ENCODE measurements at regions not wholly inside any gene's neighbourhood (a gene's known extent, or its start where the extent isn't known, plus 50 kb on each side); places are given as distances from the start of the nearest gene placed in this dataset.
"Not testable (repeated sequence)": the region's sequence is repeated elsewhere in the genome, so short reads cannot be mapped to it uniquely, and the experiment has no call there.

DNA sequence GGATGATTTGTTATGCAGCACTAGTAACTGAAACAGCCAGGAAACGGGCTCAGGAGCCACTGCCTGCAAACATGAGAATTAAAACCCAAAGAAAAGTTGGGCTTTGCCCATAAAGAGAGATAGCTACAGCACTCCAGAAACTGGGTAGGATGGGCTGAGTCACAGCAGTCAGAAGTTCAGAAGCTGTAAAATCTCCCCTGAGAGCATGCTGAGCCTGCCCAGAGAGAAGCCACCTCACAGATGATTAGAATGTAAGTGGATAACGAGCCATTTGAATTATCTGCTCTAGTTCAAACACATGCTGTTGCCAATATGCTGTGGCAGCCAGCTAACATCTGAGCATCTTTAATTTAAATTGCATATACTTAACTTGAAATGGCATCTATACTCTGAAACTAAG is 388.1 kb upstream of the ACVR2A start:
- peak; percentile 40 for DNase-seq

DNA sequence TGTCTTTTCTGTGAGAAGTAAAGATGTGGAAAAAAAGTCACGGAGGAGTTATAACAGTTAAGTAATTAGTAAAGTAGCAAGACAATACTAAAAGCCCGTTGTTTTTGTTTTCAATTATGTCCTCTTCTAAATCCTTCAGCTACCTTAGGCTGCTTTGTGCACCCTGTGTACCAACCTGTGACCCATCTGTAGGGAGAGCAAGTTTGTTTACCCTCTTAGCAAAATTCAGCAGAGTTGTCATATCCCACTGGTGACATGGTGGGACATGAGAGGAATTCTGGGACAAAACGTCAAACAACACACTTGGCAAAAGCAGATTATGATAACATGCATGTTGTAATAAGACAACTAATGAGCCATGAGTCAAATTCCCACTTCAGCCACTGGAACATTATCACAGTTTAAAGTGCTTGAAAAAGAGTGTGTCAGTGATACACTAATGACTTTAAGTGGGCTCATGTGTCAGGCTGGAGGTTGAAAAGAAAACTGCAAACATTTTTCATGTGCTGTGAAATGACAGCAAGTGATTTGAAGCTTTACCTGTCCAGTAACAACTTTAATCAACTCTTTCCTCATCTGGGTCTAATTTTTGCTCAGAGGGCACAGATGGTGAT is 392.8 kb upstream of the ACVR2A start:
- no peak for DNase-seq

GRCh38 chr2:147450661-147451510 is 393.9 kb upstream of the ACVR2A start:
- DNase-seq = no peak

GRCh38 chr2:147449323-147449991 is 395.4 kb upstream of the ACVR2A start:
- no peak for DNase-seq

DNA sequence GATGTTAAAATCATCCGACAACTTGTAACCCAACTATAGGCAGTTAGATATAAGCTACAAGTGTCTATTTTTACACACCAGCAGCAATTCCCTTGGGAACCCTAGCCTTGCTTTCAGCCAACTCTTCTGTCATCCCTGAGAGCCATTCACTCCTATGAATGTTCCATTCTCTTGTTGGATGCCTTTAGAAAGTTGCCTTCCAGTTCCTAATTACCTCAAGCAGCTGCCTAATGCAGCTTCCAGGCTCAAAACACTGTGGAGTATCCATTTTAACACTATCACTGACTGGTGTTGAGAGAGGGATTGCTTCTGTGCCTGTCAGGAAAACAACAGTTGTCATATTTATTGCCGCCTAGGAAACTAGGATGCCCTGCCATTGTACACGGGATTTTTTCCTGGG is 402.0 kb upstream of the ACVR2A start:
- DNase-seq = no peak

- DNase-seq = no peak
Measured at GRCh38 chr2:147441182-147441581, 403.6 kb upstream of the ACVR2A start.

DNA sequence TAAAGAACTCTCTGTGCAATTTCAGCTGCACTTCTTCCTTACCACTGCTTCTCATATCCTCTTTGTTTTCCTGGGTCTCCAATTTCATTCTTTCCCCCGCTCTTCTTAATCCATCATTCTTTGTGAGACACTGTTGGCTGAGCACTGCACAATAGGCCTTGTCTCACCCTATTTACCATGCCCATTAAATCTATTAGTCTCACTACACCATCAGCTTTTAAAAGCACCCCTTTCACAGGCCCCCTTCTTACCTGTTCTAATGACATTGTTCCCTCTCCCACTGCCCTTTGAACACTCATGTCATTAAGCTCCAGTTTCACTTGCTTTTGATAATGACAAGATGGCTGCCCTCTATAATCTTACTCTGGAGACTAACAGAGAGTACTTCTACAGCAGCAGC is 404.1 kb upstream of the ACVR2A start:
- DNase-seq = no peak

- no peak for DNase-seq
Measured at GRCh38 chr2:147439986-147440385, 404.8 kb upstream of the ACVR2A start.

- DNase-seq = no peak
Measured at GRCh38 chr2:147438882-147439281, 405.9 kb upstream of the ACVR2A start.

GRCh38 chr2:147433822-147434221 is 411.0 kb upstream of the ACVR2A start:
- no peak for DNase-seq

GRCh38 chr2:147430408-147430807 is 414.4 kb upstream of the ACVR2A start:
- DNase-seq = no peak

DNA sequence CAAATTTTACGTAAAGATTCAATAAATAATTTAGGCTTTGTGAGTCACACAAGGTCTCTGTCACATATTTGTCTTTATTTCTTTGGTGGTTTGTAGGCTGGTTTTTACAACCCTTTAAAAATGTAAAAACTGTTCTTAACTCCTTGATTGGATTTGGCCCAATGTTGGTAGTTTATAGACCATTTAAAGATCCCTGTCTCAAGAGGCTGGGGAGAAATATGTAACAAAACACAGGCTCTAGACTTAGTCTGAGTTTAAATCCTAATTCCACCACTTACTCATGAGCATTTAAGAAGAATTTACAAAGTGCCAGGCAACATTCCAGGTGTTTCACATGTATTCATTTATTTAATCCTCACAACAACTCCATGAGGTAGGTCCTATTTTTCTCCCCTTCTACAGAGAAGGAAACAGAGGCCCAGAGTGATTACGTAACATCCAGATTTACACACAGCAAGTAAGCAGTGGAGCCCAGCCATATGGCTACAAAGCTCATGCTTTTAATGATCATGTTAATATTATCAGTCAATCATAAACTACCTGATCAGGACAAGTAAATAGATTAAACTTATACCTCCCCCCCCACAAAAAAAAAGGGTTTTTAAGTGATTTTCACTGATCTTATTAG is 416.6 kb upstream of the ACVR2A start:
- no peak for DNase-seq

- no peak for DNase-seq
Measured at GRCh38 chr2:147425437-147426029, 419.3 kb upstream of the ACVR2A start.

GRCh38 chr2:147424766-147425165 is 420.1 kb upstream of the ACVR2A start:
- DNase-seq = no peak

- DNase-seq = no peak
Measured at GRCh38 chr2:147420947-147421675, 423.7 kb upstream of the ACVR2A start.

- no peak for DNase-seq
Measured at GRCh38 chr2:147420517-147420916, 424.3 kb upstream of the ACVR2A start.

GRCh38 chr2:147416099-147416498 is 428.7 kb upstream of the ACVR2A start:
- no peak for DNase-seq

DNA sequence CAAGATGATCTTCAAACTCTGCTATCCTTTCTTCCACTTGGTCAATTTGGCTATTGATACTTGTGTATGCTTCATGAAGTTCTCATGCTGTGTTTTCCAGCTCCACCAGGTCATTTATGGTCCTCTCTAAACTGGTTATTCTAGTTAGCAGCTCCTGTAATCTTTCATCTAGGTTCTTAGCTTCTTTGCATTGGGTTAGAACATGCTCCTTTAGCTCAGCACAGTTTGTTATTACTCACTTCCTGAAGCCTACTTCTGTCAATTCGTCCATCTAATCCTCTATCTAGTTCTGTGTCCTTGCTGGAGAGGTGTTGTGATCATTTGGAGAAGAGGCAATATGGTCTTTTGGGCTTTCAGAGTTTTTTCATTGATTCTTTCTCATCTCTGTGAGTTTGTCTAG is 430.2 kb upstream of the ACVR2A start:
- DNase-seq = not testable (repeated sequence)

DNA sequence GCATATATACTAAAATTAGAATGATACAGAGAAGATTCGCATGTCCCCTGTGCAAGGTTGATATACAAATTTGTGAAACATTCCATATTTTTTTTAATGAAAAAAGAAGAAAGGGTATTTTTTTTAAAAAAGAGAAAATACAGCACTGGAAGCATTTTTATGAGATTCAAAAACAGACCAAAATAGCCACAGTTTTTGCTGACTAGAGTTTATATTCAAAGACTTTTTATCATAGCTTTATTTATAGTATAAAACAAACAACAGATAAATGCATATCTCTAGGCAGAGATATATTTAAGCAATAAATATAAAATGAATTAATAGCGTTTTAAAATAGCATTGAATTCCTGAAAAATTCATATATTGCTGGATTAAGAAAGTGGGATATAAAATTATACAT is 436.5 kb upstream of the ACVR2A start:
- DNase-seq = no peak

DNA sequence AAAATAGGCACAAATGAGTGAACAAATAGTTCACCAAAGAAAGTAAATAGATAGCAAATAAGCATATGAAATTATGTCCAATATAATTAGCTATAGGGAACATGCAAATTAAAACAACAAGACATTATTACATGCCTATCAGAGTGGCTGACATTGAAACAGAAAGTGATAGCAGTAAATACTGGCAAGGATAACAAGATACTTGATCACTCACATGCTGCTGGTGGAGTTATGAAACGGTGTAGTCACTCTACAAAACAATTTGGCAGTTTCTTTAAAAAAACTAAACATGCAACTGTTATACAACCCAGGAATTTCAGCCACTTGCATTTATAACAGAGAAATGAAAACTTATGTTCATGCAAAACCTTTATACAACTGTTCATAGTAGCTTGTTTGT is 439.2 kb upstream of the ACVR2A start:
- DNase-seq = no peak

GRCh38 chr2:147398996-147399395 is 445.8 kb upstream of the ACVR2A start:
- DNase-seq = no peak

DNA sequence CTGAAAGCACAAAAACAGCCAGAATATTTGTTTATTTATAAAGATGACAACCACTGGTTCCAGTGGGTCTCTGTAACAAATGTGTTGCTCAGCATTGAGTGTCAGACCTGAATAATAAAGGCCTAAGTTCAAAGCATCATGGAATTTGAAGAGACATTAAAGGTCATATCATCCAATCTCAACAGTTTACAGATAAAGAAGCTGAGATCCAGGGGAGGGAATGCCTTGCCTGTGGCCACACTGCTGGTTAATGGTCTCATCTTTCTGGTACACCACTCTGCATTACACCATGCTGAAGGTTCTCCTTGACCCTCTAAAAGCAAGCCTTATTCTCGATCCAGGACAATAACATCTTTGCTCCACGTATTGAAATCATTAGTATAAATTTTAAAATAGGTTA is 446.5 kb upstream of the ACVR2A start:
- no peak for DNase-seq

- no peak for DNase-seq
Measured at GRCh38 chr2:147396890-147397289, 447.9 kb upstream of the ACVR2A start.

All from NCI-H524 treated with DMSO at 0.1 percent for 48 hours (cell line).